Ovary (tissue), 7 donors: ENCODE measurements at regions not wholly inside any gene's neighbourhood (a gene's known extent, or its start where the extent isn't known, plus 50 kb on each side); places are given as distances from the start of the nearest gene placed in this dataset. TPM values are rescaled to one million over a fixed set of nuclear protein-coding genes. Genes with fewer than 3 reads are reported as not detected.

Source experiments
- DNase-seq, 5 donors: peaks; one replicate each; pipeline ENCODE4 v3.0.0-alpha.2; 2019 to 2020
- H3K27ac ChIP-seq, 2 donors: fragments of 200-600 bp; one replicate each; pipeline versions ENCODE4 v1.5.1 to v1.8.0; 2019 to 2022
- H3K27me3 ChIP-seq: fragments of 200-600 bp; one replicate; pipeline ENCODE4 v1.8.0; 2022
- H3K36me3 ChIP-seq: fragments of 200-600 bp; sonication (generic); one replicate; pipeline ENCODE4 v1.5.1; 2019
- H3K4me1 ChIP-seq: one replicate; pipeline ENCODE4 v1.8.1; 2013; ENCODE audit warnings: mild to moderate bottlenecking, moderate library complexity; ENCODE audit not compliant: insufficient read depth
- H3K4me3 ChIP-seq: fragments of 200-600 bp; sonication (generic); one replicate; pipeline ENCODE4 v1.5.1; 2017
- H3K9me3 ChIP-seq, 2 donors: fragments of 200-600 bp in 1 of 2; sonication (generic) in 1 of 2; one replicate each; pipeline versions ENCODE4 v1.5.1 to v1.8.1; 2013 to 2019; ENCODE audit warnings: mild to moderate bottlenecking in 1 of 2, moderate library complexity in 1 of 2
- EP300 ChIP-seq: sonication (generic); formaldehyde crosslinking; IDR thresholded peaks from one replicate; pipeline ENCODE4 v1.6.1; 2017; ENCODE audit warnings: antibody characterized with exemption
- POLR2A ChIP-seq: fragments of 450-650 bp; IDR thresholded peaks from one replicate; pipeline ENCODE4 v1.6.1; 2017; ENCODE audit warnings: antibody characterized with exemption, mild to moderate bottlenecking, moderate library complexity
- WGBS, 3 donors: extraction: QIAGEN DNeasy Blood & Tissue Kit in 1 of 3; methylation state at CpG; one replicate each; pipeline versions ENCODE4 v1.1.5 to v1.1.7; 2013 to 2017; 5-methylcytosine and 5-hydroxymethylcytosine counted together
- intact Hi-C, 4 donors: fragments of 100-400 bp; cut with DNase I; formaldehyde crosslinking; loops; one replicate each; pipeline versions ENCODE4 v1.11.0 to v1.15.1; 2022 to 2023
- small RNA-seq: library from RNA; depleted of rRNA; stranded (forward); fragments of <200 nt; gene quantifications from one replicate; pipeline ENCODE3, GENCODE V24; 2016
- TF ChIP-seq, protein P1 (sequence below), 3 donors: fragments of 450-650 bp in 2 of 3; fragments of 200-600 bp in 1 of 3; IDR thresholded peaks; one replicate each; pipeline versions ENCODE4 v1.5.1 to v1.8.0; 2016 to 2022; ENCODE audit warnings: antibody characterized with exemption in 3 of 3, mild to moderate bottlenecking in 1 of 3
- donor health status: DM: no; HTN: no; CAD: no; lungs with moderate emphysema.
- donor health status: DM: no; HTN: no; CAD: no.
- donor health status: Bipolar disorder and iron deficiency.
- donor health status: DM: no; HTN: no; CAD: no.
- donor health status: DM: yes; HTN: yes; CAD: no.

DNA sequence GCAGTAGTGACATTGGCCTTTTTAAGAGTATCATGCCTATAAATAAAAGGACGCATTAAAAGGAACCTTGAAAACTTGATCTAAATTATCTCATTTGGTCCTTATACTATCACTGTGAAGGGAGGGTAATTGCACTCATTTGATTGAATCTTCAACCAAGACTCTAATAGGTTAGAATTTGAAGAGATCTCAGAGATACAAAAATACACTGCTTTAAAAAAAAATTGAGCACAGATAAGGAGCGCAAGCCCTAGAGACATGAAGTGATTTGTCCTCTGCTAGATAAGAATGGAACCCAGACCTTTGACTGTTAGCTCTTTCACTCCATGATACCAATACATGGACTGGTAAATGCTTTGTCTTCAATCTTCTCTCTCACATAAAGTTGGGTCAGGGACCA, 58.2 kb upstream of the RXFP2 start:
- H3K4me3 ChIP-seq = no peak overlapping the region
- 81 to 86% (median 83%) methylated on average over 2 of the region's 2 CpGs for WGBS, 3 donors
- DNase-seq = no peak
- no peak overlapping the region for H3K27ac ChIP-seq
- no peaks in the 10 kb centered on the region for H3K36me3 ChIP-seq
- no peaks in the 10 kb centered on the region for H3K27me3 ChIP-seq
- TF ChIP-seq EP300 = no peak
- no peak for TF ChIP-seq POLR2A
- TF ChIP-seq, protein P1, sequence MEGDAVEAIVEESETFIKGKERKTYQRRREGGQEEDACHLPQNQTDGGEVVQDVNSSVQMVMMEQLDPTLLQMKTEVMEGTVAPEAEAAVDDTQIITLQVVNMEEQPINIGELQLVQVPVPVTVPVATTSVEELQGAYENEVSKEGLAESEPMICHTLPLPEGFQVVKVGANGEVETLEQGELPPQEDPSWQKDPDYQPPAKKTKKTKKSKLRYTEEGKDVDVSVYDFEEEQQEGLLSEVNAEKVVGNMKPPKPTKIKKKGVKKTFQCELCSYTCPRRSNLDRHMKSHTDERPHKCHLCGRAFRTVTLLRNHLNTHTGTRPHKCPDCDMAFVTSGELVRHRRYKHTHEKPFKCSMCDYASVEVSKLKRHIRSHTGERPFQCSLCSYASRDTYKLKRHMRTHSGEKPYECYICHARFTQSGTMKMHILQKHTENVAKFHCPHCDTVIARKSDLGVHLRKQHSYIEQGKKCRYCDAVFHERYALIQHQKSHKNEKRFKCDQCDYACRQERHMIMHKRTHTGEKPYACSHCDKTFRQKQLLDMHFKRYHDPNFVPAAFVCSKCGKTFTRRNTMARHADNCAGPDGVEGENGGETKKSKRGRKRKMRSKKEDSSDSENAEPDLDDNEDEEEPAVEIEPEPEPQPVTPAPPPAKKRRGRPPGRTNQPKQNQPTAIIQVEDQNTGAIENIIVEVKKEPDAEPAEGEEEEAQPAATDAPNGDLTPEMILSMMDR (IDR thresholded peaks at IDR 0.05) = no peak
- H3K4me1 ChIP-seq = no peaks in the 10 kb centered on the region
- intact Hi-C loops = no loop called here
- H3K9me3 ChIP-seq = no peaks in the 10 kb centered on the region

DNA sequence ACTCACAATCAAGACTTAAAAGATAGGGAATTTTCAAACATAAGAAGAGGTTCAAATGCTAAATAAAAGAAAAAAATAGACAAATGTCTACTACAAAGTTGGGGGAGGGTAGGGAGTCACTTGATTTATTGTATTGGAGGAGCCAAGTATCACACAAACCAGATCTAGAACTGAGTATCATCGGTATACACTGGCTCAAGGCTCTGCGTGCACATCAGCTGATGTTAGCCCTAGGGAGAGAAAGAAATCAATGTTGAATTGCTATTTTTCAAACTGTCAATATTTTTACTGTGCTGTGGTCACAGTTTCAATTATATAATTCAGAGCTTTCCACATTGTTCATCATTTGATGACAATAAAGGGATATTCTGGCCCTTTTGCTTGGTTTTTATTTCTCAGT, 54.9 kb upstream of the RXFP2 start:
- H3K27ac ChIP-seq = no peak overlapping the region
- H3K9me3 ChIP-seq = no peaks in the 10 kb centered on the region
- no peak for DNase-seq
- H3K4me1 ChIP-seq = no peaks in the 10 kb centered on the region
- TF ChIP-seq POLR2A = no peak
- TF ChIP-seq EP300 = no peak
- TF ChIP-seq, protein P1 (IDR thresholded peaks at IDR 0.05) = no peak
- 56 to 66% (median 62%) methylated on average over 2 of the region's 2 CpGs for WGBS, 3 donors
- no peaks in the 10 kb centered on the region for H3K36me3 ChIP-seq
- intact Hi-C loops = no loop called here
- H3K27me3 ChIP-seq = no peaks in the 10 kb centered on the region
- H3K4me3 ChIP-seq = no peak overlapping the region

DNA sequence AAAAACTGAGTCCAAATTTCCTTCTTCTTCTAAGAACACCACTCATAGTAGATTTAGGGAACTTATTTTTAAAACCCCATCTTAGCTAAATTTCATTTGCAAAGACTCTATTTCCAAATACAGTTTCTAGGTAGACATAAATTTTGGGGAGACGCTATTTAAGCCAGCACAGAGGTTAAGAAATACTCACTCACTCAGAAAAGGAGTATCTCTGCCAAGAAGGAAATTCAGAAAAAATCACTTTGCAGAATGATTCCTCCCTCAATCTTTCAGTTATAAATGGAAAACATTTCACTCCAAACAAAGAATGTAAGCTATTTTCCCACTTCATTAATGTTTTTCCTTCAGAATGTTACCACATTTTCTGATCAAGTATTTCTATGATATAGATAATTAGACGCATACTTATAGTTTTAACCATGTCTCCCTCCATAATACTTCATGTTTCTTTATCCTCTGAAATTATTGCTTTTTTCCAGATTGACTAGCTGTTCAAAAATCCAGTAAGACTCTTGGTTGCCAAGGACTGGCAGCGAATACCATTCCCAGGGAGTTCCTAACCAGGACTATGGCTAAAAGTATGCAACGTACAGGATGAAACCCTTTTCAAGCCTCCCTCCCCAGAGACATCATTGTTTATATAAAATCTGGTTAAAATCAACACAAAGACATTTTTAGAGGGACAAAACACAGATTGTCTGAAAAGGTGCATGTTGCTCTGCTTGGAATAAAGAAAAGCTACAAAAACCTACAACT, 52.5 kb upstream of the RXFP2 start:
- Histone ChIP-seq H3K27me3 (no peaks in the 10 kb centered on the region), H3K9me3 (no peaks in the 10 kb centered on the region), H3K4me1 (no peaks in the 10 kb centered on the region), H3K36me3 (no peaks in the 10 kb centered on the region), H3K4me3 (no peak overlapping the region), H3K27ac (no peak overlapping the region)
- intact Hi-C loops = no loop called here
- no peak for DNase-seq
- TF ChIP-seq, protein P1 (IDR thresholded peaks at IDR 0.05) = no peak
- TF ChIP-seq POLR2A (no peak), EP300 (no peak)
- 17 to 25% (median 18%) methylated on average over 4 of the region's 4 CpGs for WGBS, 3 donors

Small RNA genes in the stretch of these regions (small RNA-seq; reads per million reads assigned to genes)
- not detected for gene AL161616.1
